ENCODE measurements at regions not wholly inside any gene's neighbourhood (a gene's known extent, or its start where the extent isn't known, plus 50 kb on each side); places are given as distances from the start of the nearest gene placed in this dataset.

- Histone ChIP-seq H3K4me3 (no peak overlapping the region), H3K36me3 (no peaks in the 10 kb centered on the region), H3K4me1 (no peaks in the 10 kb centered on the region), H3K27ac (no peak overlapping the region), H3K9me3 (no peaks in the 10 kb centered on the region), H3K27me3 (no peaks in the 10 kb centered on the region)
- TF ChIP-seq POLR2A (IDR thresholded peaks at IDR 0.05) (no peak), CTCF (IDR thresholded peaks at IDR 0.05) (no peak)
- DNase-seq = no peak
These were observed 156.3 kb upstream of the SEMA3C start for GRCh38 chr7:81075150-81075549.

GRCh38 chr7:81074406-81074805 lies 155.6 kb upstream of the SEMA3C start:
- no peak for DNase-seq
- H3K4me1 ChIP-seq = no peaks in the 10 kb centered on the region
- TF ChIP-seq POLR2A (IDR thresholded peaks at IDR 0.05) (no peak), CTCF (IDR thresholded peaks at IDR 0.05) (no peak)
- H3K36me3 ChIP-seq = no peaks in the 10 kb centered on the region
- no peak overlapping the region for H3K27ac ChIP-seq
- H3K9me3 ChIP-seq = no peaks in the 10 kb centered on the region
- H3K4me3 ChIP-seq = no peak overlapping the region
- no peaks in the 10 kb centered on the region for H3K27me3 ChIP-seq

- no peak for DNase-seq
- Histone ChIP-seq H3K4me3 (no peak overlapping the region), H3K36me3 (no peaks in the 10 kb centered on the region), H3K4me1 (no peaks in the 10 kb centered on the region), H3K27ac (no peak overlapping the region), H3K27me3 (no peaks in the 10 kb centered on the region), H3K9me3 (no peaks in the 10 kb centered on the region)
- no peak for TF ChIP-seq CTCF (IDR thresholded peaks at IDR 0.05)
- TF ChIP-seq POLR2A (IDR thresholded peaks at IDR 0.05) = no peak
These were observed 155.0 kb upstream of the SEMA3C start for GRCh38 chr7:81073931-81074251.

GRCh38 chr7:81070956-81071355 lies 152.1 kb upstream of the SEMA3C start:
- Histone ChIP-seq H3K4me3 (no peak overlapping the region), H3K36me3 (no peaks in the 10 kb centered on the region), H3K27me3 (no peaks in the 10 kb centered on the region), H3K9me3 (no peaks in the 10 kb centered on the region), H3K27ac (no peak overlapping the region), H3K4me1 (no peaks in the 10 kb centered on the region)
- TF ChIP-seq POLR2A (IDR thresholded peaks at IDR 0.05) (no peak), CTCF (IDR thresholded peaks at IDR 0.05) (no peak)
- DNase-seq = no peak

- H3K27me3 ChIP-seq = no peaks in the 10 kb centered on the region
- H3K27ac ChIP-seq = no peak overlapping the region
- TF ChIP-seq CTCF (IDR thresholded peaks at IDR 0.05) = no peak
- no peak for TF ChIP-seq POLR2A (IDR thresholded peaks at IDR 0.05)
- no peak overlapping the region for H3K4me3 ChIP-seq
- no peaks in the 10 kb centered on the region for H3K9me3 ChIP-seq
- DNase-seq = no peak
- H3K36me3 ChIP-seq = no peaks in the 10 kb centered on the region
- H3K4me1 ChIP-seq = no peaks in the 10 kb centered on the region
These were observed 147.9 kb upstream of the SEMA3C start for GRCh38 chr7:81066797-81067196.

GRCh38 chr7:81064426-81064825 lies 145.6 kb upstream of the SEMA3C start:
- Histone ChIP-seq H3K27ac (no peak overlapping the region), H3K27me3 (no peaks in the 10 kb centered on the region), H3K9me3 (no peaks in the 10 kb centered on the region), H3K36me3 (no peaks in the 10 kb centered on the region), H3K4me1 (no peaks in the 10 kb centered on the region), H3K4me3 (no peak overlapping the region)
- DNase-seq = no peak
- TF ChIP-seq CTCF (IDR thresholded peaks at IDR 0.05) = no peak
- no peak for TF ChIP-seq POLR2A (IDR thresholded peaks at IDR 0.05)
